Smooth muscle cell (in vitro differentiated cells): ENCODE measurements at regions not wholly inside any gene's neighbourhood (a gene's known extent, or its start where the extent isn't known, plus 50 kb on each side); places are given as distances from the start of the nearest gene placed in this dataset.

Experiments used
- DNase-seq: peaks from one replicate; lab custom pipeline; 2025; ENCODE audit not compliant: unreplicated experiment; lab: John Stamatoyannopoulos, UW
- H2AFZ ChIP-seq: fragments of 200-600 bp; sonication (generic); 2 replicates; pipeline ENCODE4 v1.6.0; 2016; ENCODE audit warnings: antibody characterized with exemption, low read depth, mild to moderate bottlenecking
- H3F3A ChIP-seq: fragments of 200-600 bp; sonication (generic); 2 replicates; pipeline ENCODE4 v1.6.0; 2017; ENCODE audit warnings: antibody characterized with exemption, low read depth
- H3K27ac ChIP-seq: fragments of 200-600 bp; sonication (generic); 2 replicates; pipeline ENCODE4 v1.5.1; 2016; ENCODE audit warnings: low read depth, mild to moderate bottlenecking
- H3K27me3 ChIP-seq: fragments of 200-600 bp; sonication (generic); 2 replicates; pipeline ENCODE4 v1.6.1; 2016; ENCODE audit warnings: low read depth, mild to moderate bottlenecking
- H3K36me3 ChIP-seq: fragments of 200-600 bp; sonication (generic); 2 replicates; pipeline ENCODE4 v1.5.1; 2016; ENCODE audit warnings: low read depth
- H3K4me1 ChIP-seq: fragments of 200-600 bp; sonication (generic); 2 replicates; pipeline ENCODE4 v1.5.1; 2016; ENCODE audit warnings: low read depth
- H3K4me2 ChIP-seq: fragments of 200-600 bp; sonication (generic); 2 replicates; pipeline ENCODE4 v1.6.0; 2016; ENCODE audit warnings: mild to moderate bottlenecking
- H3K4me3 ChIP-seq: fragments of 200-600 bp; sonication (generic); 2 replicates; pipeline ENCODE4 v1.5.1; 2016; ENCODE audit warnings: mild to moderate bottlenecking
- H3K79me2 ChIP-seq: fragments of 200-600 bp; sonication (generic); 2 replicates; pipeline ENCODE4 v1.6.0; 2016; ENCODE audit warnings: low read depth, mild to moderate bottlenecking
- H3K9ac ChIP-seq: fragments of 200-600 bp; sonication (generic); 2 replicates; pipeline ENCODE4 v1.6.0; 2016; ENCODE audit warnings: low read depth
- H3K9me3 ChIP-seq: fragments of 200-600 bp; sonication (generic); replicated peaks from 2 replicates; pipeline ENCODE4 v1.5.1; 2016; ENCODE audit warnings: low read depth
- H4K20me1 ChIP-seq: fragments of 200-600 bp; sonication (generic); 2 replicates; pipeline ENCODE4 v1.6.0; 2016; ENCODE audit warnings: low read depth
- CTCF ChIP-seq: fragments of 200-600 bp; sonication (generic); IDR thresholded peaks from 2 replicates; pipeline ENCODE4 v1.5.1; 2017; ENCODE audit warnings: borderline replicate concordance, mild to moderate bottlenecking, antibody characterized with exemption; ENCODE audit not compliant: insufficient read depth, poor library complexity, severe bottlenecking
- WGBS: methylation state at CpG from one replicate; pipeline ENCODE4 v1.1.7; 2016; ENCODE audit warnings: low lambda C conversion rate; 5-methylcytosine and 5-hydroxymethylcytosine counted together

DNA sequence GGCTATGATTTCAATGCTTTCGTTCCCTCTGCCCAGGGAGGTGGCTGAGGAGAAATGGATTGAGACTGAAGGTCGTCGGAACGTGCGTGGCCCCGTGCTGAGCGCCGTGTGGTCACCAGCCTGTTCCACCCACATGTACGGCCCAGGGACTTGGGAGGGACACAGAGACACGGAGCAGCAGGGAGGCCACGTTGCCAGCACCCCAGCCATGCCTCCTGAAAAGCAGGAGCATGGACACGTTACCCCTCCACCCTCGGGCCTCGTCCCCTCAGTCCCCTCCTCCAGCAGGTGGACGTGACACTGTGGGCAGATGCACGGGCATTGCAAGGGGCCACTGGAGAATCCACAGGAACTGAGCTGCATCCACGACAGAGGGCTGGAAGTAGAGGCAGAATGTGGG, 133.1 kb upstream of the CST7 start:
- H3K9me3 ChIP-seq, result no peaks in the 10 kb centered on the region
- no peaks in the 10 kb centered on the region for H4K20me1 ChIP-seq
- H3F3A ChIP-seq, result no peaks in the 10 kb centered on the region
- 93% methylated on average over 17 of the region's 17 CpGs for WGBS
- H3K27ac ChIP-seq, result no peak overlapping the region
- H3K4me3 ChIP-seq, result no peak overlapping the region
- no peak overlapping the region for H2AFZ ChIP-seq
- H3K27me3 ChIP-seq, result no peaks in the 10 kb centered on the region
- no peaks in the 10 kb centered on the region for H3K79me2 ChIP-seq
- no peak overlapping the region for H3K4me2 ChIP-seq
- H3K36me3 ChIP-seq, result no peaks in the 10 kb centered on the region
- no peaks in the 10 kb centered on the region for H3K4me1 ChIP-seq
- no peak for TF ChIP-seq CTCF
- no peak for DNase-seq
- no peak overlapping the region for H3K9ac ChIP-seq

DNA sequence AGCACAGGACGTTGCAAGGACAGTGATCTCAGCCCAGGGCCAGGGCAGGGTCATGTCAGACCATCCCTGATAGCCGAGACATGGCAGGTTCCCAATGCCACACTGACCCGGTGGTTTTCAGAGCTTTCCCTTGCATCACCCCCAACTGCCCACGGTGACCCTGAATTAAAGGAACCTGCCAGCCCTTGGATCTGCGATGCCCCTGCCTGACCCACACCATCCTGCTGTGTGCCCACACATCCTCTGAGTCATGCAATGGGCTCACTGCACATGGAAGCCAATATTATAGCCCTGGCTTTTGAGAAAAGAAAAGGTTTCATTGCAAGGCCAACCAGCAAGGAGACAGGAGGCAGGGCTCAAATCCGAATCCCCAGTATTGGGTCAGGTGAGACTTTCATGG, 132.6 kb upstream of the CST7 start:
- Histone ChIP-seq H3K4me2 (no peak overlapping the region), H3K9me3 (no peaks in the 10 kb centered on the region), H3F3A (no peaks in the 10 kb centered on the region), H3K9ac (no peak overlapping the region), H3K4me3 (no peak overlapping the region), H2AFZ (no peak overlapping the region), H3K4me1 (no peaks in the 10 kb centered on the region), H3K79me2 (no peaks in the 10 kb centered on the region), H3K27ac (no peak overlapping the region), H3K36me3 (no peaks in the 10 kb centered on the region), H3K27me3 (no peaks in the 10 kb centered on the region), H4K20me1 (no peaks in the 10 kb centered on the region)
- DNase-seq, result no peak
- WGBS, result 85% methylated on average over 6 of the region's 6 CpGs
- TF ChIP-seq CTCF, result no peak

- Histone ChIP-seq H3K9ac (no peak overlapping the region), H3K4me3 (no peak overlapping the region), H3K79me2 (no peaks in the 10 kb centered on the region), H3K4me2 (no peak overlapping the region), H4K20me1 (no peaks in the 10 kb centered on the region), H3K27me3 (no peaks in the 10 kb centered on the region), H3K27ac (no peak overlapping the region), H3F3A (no peaks in the 10 kb centered on the region), H2AFZ (no peak overlapping the region), H3K4me1 (no peaks in the 10 kb centered on the region), H3K9me3 (no peaks in the 10 kb centered on the region), H3K36me3 (no peaks in the 10 kb centered on the region)
- whole genome bisulfite sequencing, result 89% methylated on average over 4 of the region's 4 CpGs
- DNase-seq, result no peak
- no peak for TF ChIP-seq CTCF
Observed at GRCh38 chr20:24816907-24817306, 132.2 kb upstream of the CST7 start.

DNA sequence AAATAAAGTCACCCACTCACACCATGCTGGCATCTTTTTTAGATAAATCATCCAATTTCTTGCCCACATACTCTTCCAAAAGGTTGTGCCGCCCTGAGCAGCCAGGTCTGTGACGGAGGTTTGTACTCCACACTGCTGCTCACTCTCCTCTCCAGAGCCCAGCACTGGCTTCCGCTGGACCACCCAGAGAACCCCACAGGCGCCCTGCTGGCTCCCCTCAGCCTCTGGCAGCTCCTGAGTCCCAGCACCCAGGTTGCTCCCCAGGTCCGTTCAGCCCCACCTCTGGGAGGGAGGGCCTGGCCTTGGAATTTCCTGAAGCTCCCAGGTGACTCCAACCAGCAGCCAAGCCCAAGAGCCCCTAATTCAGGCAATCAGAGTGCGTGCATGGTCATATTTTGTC, 131.7 kb upstream of the CST7 start:
- TF ChIP-seq CTCF, result no peak
- no peak overlapping the region for H3K4me2 ChIP-seq
- no peak overlapping the region for H3K9ac ChIP-seq
- H2AFZ ChIP-seq, result no peak overlapping the region
- no peaks in the 10 kb centered on the region for H3F3A ChIP-seq
- no peaks in the 10 kb centered on the region for H3K4me1 ChIP-seq
- H4K20me1 ChIP-seq, result no peaks in the 10 kb centered on the region
- H3K79me2 ChIP-seq, result no peaks in the 10 kb centered on the region
- H3K36me3 ChIP-seq, result no peaks in the 10 kb centered on the region
- DNase-seq, result no peak
- H3K9me3 ChIP-seq, result no peaks in the 10 kb centered on the region
- no peaks in the 10 kb centered on the region for H3K27me3 ChIP-seq
- 89% methylated on average over 6 of the region's 6 CpGs for WGBS
- no peak overlapping the region for H3K27ac ChIP-seq
- no peak overlapping the region for H3K4me3 ChIP-seq
